ENCODE measurements at regions not wholly inside any gene's neighbourhood (a gene's known extent, or its start where the extent isn't known, plus 50 kb on each side); places are given as distances from the start of the nearest gene placed in this dataset.

- no peaks in the 10 kb centered on the region for H3K4me1 ChIP-seq (ENCODE audit: control insufficient read depth, insufficient read depth, low read length)
- no peaks in the 10 kb centered on the region for H3K9me3 ChIP-seq (ENCODE audit: control insufficient read depth in 2 of 2, low read length in 2 of 2)
- H3K27ac ChIP-seq (ENCODE audit: low read length): no peak overlapping the region
- H3K36me3 ChIP-seq (ENCODE audit: control insufficient read depth in 2 of 2, insufficient read depth in 2 of 2, low read length in 2 of 2): no peaks in the 10 kb centered on the region
- no peak overlapping the region for H3K9ac ChIP-seq (ENCODE audit: low read length in 2 of 2)
- H3K27me3 ChIP-seq (ENCODE audit: control insufficient read depth in 1 of 2, insufficient read depth in 2 of 2, low read length in 2 of 2): peaks cover 8 to 9% of the 10 kb centered on the region in 2 donors
- H3K4me3 ChIP-seq (ENCODE audit: low read length in 2 of 2): no peak overlapping the region
Measured at GRCh38 chr22:49310354-49310753, 517.3 kb downstream of the BRD1 start.

GRCh38 chr22:49308300-49308699, 519.4 kb downstream of the BRD1 start:
- Histone ChIP-seq H3K36me3 (ENCODE audit: control insufficient read depth in 2 of 2, insufficient read depth in 2 of 2, low read length in 2 of 2) (no peaks in the 10 kb centered on the region), H3K4me3 (ENCODE audit: low read length in 2 of 2) (no peak overlapping the region)

GRCh38 chr22:49307870-49308269, 519.8 kb downstream of the BRD1 start:
- Histone ChIP-seq H3K4me3 (ENCODE audit: low read length in 2 of 2) (no peak overlapping the region), H3K4me1 (ENCODE audit: control insufficient read depth, insufficient read depth, low read length) (no peaks in the 10 kb centered on the region), H3K27me3 (ENCODE audit: control insufficient read depth in 1 of 2, insufficient read depth in 2 of 2, low read length in 2 of 2) (peaks cover 10 to 19% of the 10 kb centered on the region in 2 donors), H3K27ac (ENCODE audit: low read length) (no peak overlapping the region), H3K9ac (ENCODE audit: low read length in 2 of 2) (no peak overlapping the region), H3K36me3 (ENCODE audit: control insufficient read depth in 2 of 2, insufficient read depth in 2 of 2, low read length in 2 of 2) (no peaks in the 10 kb centered on the region), H3K9me3 (ENCODE audit: control insufficient read depth in 2 of 2, low read length in 2 of 2) (no peaks in the 10 kb centered on the region)

More at GRCh38 chr22:49308300-49308699, 519.4 kb downstream of the BRD1 start:
- no peaks in the 10 kb centered on the region for H3K9me3 ChIP-seq (ENCODE audit: control insufficient read depth in 2 of 2, low read length in 2 of 2)
- H3K9ac ChIP-seq (ENCODE audit: low read length in 2 of 2): no peak overlapping the region
- H3K4me1 ChIP-seq (ENCODE audit: control insufficient read depth, insufficient read depth, low read length): no peaks in the 10 kb centered on the region
- no peak overlapping the region for H3K27ac ChIP-seq (ENCODE audit: low read length)
- H3K27me3 ChIP-seq (ENCODE audit: control insufficient read depth in 1 of 2, insufficient read depth in 2 of 2, low read length in 2 of 2): peaks cover 10 to 19% of the 10 kb centered on the region in 2 donors

- no peak overlapping the region for H3K4me3 ChIP-seq (ENCODE audit: low read length in 2 of 2)
- no peak overlapping the region for H3K27ac ChIP-seq (ENCODE audit: low read length)
- no peaks in the 10 kb centered on the region for H3K9me3 ChIP-seq (ENCODE audit: control insufficient read depth in 2 of 2, low read length in 2 of 2)
- H3K4me1 ChIP-seq (ENCODE audit: control insufficient read depth, insufficient read depth, low read length): no peaks in the 10 kb centered on the region
- H3K36me3 ChIP-seq (ENCODE audit: control insufficient read depth in 2 of 2, insufficient read depth in 2 of 2, low read length in 2 of 2): no peaks in the 10 kb centered on the region
- H3K27me3 ChIP-seq (ENCODE audit: control insufficient read depth in 1 of 2, insufficient read depth in 2 of 2, low read length in 2 of 2): peaks cover 10 to 19% of the 10 kb centered on the region in 2 donors
- H3K9ac ChIP-seq (ENCODE audit: low read length in 2 of 2): no peak overlapping the region
Measured at GRCh38 chr22:49307481-49307830, 520.2 kb downstream of the BRD1 start.

GRCh38 chr22:49306632-49307480, 520.8 kb downstream of the BRD1 start:
- no peak overlapping the region for H3K27ac ChIP-seq (ENCODE audit: low read length)

GRCh38 chr22:49305966-49306631, 521.6 kb downstream of the BRD1 start:
- H3K9ac ChIP-seq (ENCODE audit: low read length in 2 of 2): no peak overlapping the region
- H3K36me3 ChIP-seq (ENCODE audit: control insufficient read depth in 2 of 2, insufficient read depth in 2 of 2, low read length in 2 of 2): no peaks in the 10 kb centered on the region
- no peaks in the 10 kb centered on the region for H3K4me1 ChIP-seq (ENCODE audit: control insufficient read depth, insufficient read depth, low read length)
- no peak overlapping the region for H3K4me3 ChIP-seq (ENCODE audit: low read length in 2 of 2)
- no peaks in the 10 kb centered on the region for H3K9me3 ChIP-seq (ENCODE audit: control insufficient read depth in 2 of 2, low read length in 2 of 2)
- peaks cover 10 to 19% of the 10 kb centered on the region in 2 donors for H3K27me3 ChIP-seq (ENCODE audit: control insufficient read depth in 1 of 2, insufficient read depth in 2 of 2, low read length in 2 of 2)
- no peak overlapping the region for H3K27ac ChIP-seq (ENCODE audit: low read length)

More at GRCh38 chr22:49306632-49307480, 520.8 kb downstream of the BRD1 start:
- Histone ChIP-seq H3K9me3 (ENCODE audit: control insufficient read depth in 2 of 2, low read length in 2 of 2) (no peaks in the 10 kb centered on the region), H3K9ac (ENCODE audit: low read length in 2 of 2) (no peak overlapping the region), H3K4me1 (ENCODE audit: control insufficient read depth, insufficient read depth, low read length) (no peaks in the 10 kb centered on the region), H3K36me3 (ENCODE audit: control insufficient read depth in 2 of 2, insufficient read depth in 2 of 2, low read length in 2 of 2) (no peaks in the 10 kb centered on the region), H3K27me3 (ENCODE audit: control insufficient read depth in 1 of 2, insufficient read depth in 2 of 2, low read length in 2 of 2) (peaks cover 10 to 19% of the 10 kb centered on the region in 2 donors), H3K4me3 (ENCODE audit: low read length in 2 of 2) (no peak overlapping the region)

- Histone ChIP-seq H3K9me3 (ENCODE audit: control insufficient read depth in 2 of 2, low read length in 2 of 2) (no peaks in the 10 kb centered on the region), H3K9ac (ENCODE audit: low read length in 2 of 2) (no peak overlapping the region), H3K27me3 (ENCODE audit: control insufficient read depth in 1 of 2, insufficient read depth in 2 of 2, low read length in 2 of 2) (peaks cover 10 to 19% of the 10 kb centered on the region in 2 donors), H3K4me1 (ENCODE audit: control insufficient read depth, insufficient read depth, low read length) (no peaks in the 10 kb centered on the region), H3K36me3 (ENCODE audit: control insufficient read depth in 2 of 2, insufficient read depth in 2 of 2, low read length in 2 of 2) (no peaks in the 10 kb centered on the region), H3K4me3 (ENCODE audit: low read length in 2 of 2) (no peak overlapping the region), H3K27ac (ENCODE audit: low read length) (no peak overlapping the region)
Measured at GRCh38 chr22:49305214-49305965, 522.3 kb downstream of the BRD1 start.

GRCh38 chr22:49303781-49304461, 523.8 kb downstream of the BRD1 start:
- peaks cover 10 to 16% of the 10 kb centered on the region in 2 donors for H3K27me3 ChIP-seq (ENCODE audit: control insufficient read depth in 1 of 2, insufficient read depth in 2 of 2, low read length in 2 of 2)
- no peak overlapping the region for H3K4me3 ChIP-seq (ENCODE audit: low read length in 2 of 2)
- no peak overlapping the region for H3K27ac ChIP-seq (ENCODE audit: low read length)
- no peaks in the 10 kb centered on the region for H3K4me1 ChIP-seq (ENCODE audit: control insufficient read depth, insufficient read depth, low read length)
- H3K9ac ChIP-seq (ENCODE audit: low read length in 2 of 2): no peak overlapping the region
- no peaks in the 10 kb centered on the region for H3K36me3 ChIP-seq (ENCODE audit: control insufficient read depth in 2 of 2, insufficient read depth in 2 of 2, low read length in 2 of 2)
- H3K9me3 ChIP-seq (ENCODE audit: control insufficient read depth in 2 of 2, low read length in 2 of 2): no peaks in the 10 kb centered on the region

GRCh38 chr22:49303061-49303735, 524.5 kb downstream of the BRD1 start:
- peaks cover 10 to 16% of the 10 kb centered on the region in 2 donors for H3K27me3 ChIP-seq (ENCODE audit: control insufficient read depth in 1 of 2, insufficient read depth in 2 of 2, low read length in 2 of 2)
- H3K9ac ChIP-seq (ENCODE audit: low read length in 2 of 2): no peak overlapping the region
- H3K4me3 ChIP-seq (ENCODE audit: low read length in 2 of 2): no peak overlapping the region
- H3K36me3 ChIP-seq (ENCODE audit: control insufficient read depth in 2 of 2, insufficient read depth in 2 of 2, low read length in 2 of 2): no peaks in the 10 kb centered on the region
- H3K9me3 ChIP-seq (ENCODE audit: control insufficient read depth in 2 of 2, low read length in 2 of 2): no peaks in the 10 kb centered on the region
- H3K27ac ChIP-seq (ENCODE audit: low read length): no peak overlapping the region
- H3K4me1 ChIP-seq (ENCODE audit: control insufficient read depth, insufficient read depth, low read length): no peaks in the 10 kb centered on the region

GRCh38 chr22:49302530-49302929, 525.1 kb downstream of the BRD1 start:
- Histone ChIP-seq H3K36me3 (ENCODE audit: control insufficient read depth in 2 of 2, insufficient read depth in 2 of 2, low read length in 2 of 2) (no peaks in the 10 kb centered on the region), H3K9me3 (ENCODE audit: control insufficient read depth in 2 of 2, low read length in 2 of 2) (no peaks in the 10 kb centered on the region), H3K4me1 (ENCODE audit: control insufficient read depth, insufficient read depth, low read length) (no peaks in the 10 kb centered on the region), H3K27ac (ENCODE audit: low read length) (no peak overlapping the region), H3K4me3 (ENCODE audit: low read length in 2 of 2) (no peak overlapping the region), H3K9ac (ENCODE audit: low read length in 2 of 2) (no peak overlapping the region), H3K27me3 (ENCODE audit: control insufficient read depth in 1 of 2, insufficient read depth in 2 of 2, low read length in 2 of 2) (peaks cover 6 to 16% of the 10 kb centered on the region in 2 donors)

Data from stomach smooth muscle (tissue), 2 donors.